HL-60 (cell line): ENCODE measurements at regions not wholly inside any gene's neighbourhood (a gene's known extent, or its start where the extent isn't known, plus 50 kb on each side); places are given as distances from the start of the nearest gene placed in this dataset.

Experiments
- DNase-seq, 2 experiments: peaks; one replicate each; pipeline ENCODE4 v3.0.0-alpha.2; 2010 to 2020; ENCODE audit warnings: low read depth in 1 of 2, low spot score in 1 of 2
- H3K27ac ChIP-seq: fragments of 250-450 bp; sonication (Bioruptor Pico); replicated peaks from 2 replicates; pipeline ENCODE4 v1.5.1; 2020; ENCODE audit warnings: mild to moderate bottlenecking, moderate library complexity
- H3K27me3 ChIP-seq: fragments of 250-450 bp; sonication (Bioruptor Pico); 2 replicates; pipeline ENCODE4 v1.5.1; 2021; ENCODE audit warnings: mild to moderate bottlenecking, moderate library complexity; ENCODE audit not compliant: insufficient read depth, poor library complexity, severe bottlenecking
- H3K4me3 ChIP-seq: replicated peaks from 2 replicates; pipeline ENCODE4 v1.5.1; 2011; ENCODE audit warnings: mild to moderate bottlenecking, control low read depth, low read length; ENCODE audit not compliant: insufficient read depth
- GABPA ChIP-seq: IDR thresholded peaks from 2 replicates; pipeline ENCODE4 v1.6.1; 2012; ENCODE audit warnings: low read depth
- POLR2AphosphoS5 ChIP-seq: IDR thresholded peaks from 2 replicates; pipeline ENCODE4 v1.6.1; 2012; ENCODE audit warnings: low read depth
- SPI1 ChIP-seq: IDR thresholded peaks from 2 replicates; pipeline ENCODE4 v1.6.1; 2012; ENCODE audit warnings: low read depth, mild to moderate bottlenecking, borderline replicate concordance
- TF ChIP-seq, protein P1 (sequence below): IDR thresholded peaks from one replicate; pipeline ENCODE4 v1.5.1; 2011; ENCODE audit warnings: low read length, control low read depth, inconsistent platforms; ENCODE audit not compliant: insufficient read depth
- TF ChIP-seq, protein P2 (sequence below): IDR thresholded peaks from 2 replicates; pipeline ENCODE4 v1.6.1; 2012; ENCODE audit warnings: low read depth; ENCODE audit not compliant: insufficient replicate concordance

DNA sequence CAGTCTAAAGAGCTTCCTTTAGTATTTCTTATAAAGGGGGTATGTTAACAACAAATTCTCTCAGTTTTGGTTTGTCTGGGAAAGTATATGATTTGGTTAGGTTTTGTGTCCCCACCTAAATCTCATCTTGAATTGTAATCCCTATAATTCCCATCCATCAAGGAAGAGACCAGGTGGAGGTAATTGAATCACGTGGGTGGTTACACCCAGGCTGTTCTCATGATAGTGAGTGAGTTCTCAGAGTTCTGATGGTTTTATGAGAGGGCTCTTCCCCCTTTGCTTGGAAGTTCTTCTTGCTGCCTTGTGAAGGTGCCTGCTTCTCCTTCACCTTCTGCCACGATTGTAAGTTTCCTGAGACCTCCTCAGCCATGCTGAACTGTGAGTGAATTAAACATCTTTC is 109.1 kb downstream of the MACIR start:
- Histone ChIP-seq H3K27me3 (no peaks in the 10 kb centered on the region), H3K4me3 (no peak overlapping the region), H3K27ac (no peak overlapping the region)
- TF ChIP-seq, protein P1, sequence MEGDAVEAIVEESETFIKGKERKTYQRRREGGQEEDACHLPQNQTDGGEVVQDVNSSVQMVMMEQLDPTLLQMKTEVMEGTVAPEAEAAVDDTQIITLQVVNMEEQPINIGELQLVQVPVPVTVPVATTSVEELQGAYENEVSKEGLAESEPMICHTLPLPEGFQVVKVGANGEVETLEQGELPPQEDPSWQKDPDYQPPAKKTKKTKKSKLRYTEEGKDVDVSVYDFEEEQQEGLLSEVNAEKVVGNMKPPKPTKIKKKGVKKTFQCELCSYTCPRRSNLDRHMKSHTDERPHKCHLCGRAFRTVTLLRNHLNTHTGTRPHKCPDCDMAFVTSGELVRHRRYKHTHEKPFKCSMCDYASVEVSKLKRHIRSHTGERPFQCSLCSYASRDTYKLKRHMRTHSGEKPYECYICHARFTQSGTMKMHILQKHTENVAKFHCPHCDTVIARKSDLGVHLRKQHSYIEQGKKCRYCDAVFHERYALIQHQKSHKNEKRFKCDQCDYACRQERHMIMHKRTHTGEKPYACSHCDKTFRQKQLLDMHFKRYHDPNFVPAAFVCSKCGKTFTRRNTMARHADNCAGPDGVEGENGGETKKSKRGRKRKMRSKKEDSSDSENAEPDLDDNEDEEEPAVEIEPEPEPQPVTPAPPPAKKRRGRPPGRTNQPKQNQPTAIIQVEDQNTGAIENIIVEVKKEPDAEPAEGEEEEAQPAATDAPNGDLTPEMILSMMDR = no peak
- TF ChIP-seq SPI1 (no peak), GABPA (no peak), POLR2AphosphoS5 (no peak)
- TF ChIP-seq, protein P2, sequence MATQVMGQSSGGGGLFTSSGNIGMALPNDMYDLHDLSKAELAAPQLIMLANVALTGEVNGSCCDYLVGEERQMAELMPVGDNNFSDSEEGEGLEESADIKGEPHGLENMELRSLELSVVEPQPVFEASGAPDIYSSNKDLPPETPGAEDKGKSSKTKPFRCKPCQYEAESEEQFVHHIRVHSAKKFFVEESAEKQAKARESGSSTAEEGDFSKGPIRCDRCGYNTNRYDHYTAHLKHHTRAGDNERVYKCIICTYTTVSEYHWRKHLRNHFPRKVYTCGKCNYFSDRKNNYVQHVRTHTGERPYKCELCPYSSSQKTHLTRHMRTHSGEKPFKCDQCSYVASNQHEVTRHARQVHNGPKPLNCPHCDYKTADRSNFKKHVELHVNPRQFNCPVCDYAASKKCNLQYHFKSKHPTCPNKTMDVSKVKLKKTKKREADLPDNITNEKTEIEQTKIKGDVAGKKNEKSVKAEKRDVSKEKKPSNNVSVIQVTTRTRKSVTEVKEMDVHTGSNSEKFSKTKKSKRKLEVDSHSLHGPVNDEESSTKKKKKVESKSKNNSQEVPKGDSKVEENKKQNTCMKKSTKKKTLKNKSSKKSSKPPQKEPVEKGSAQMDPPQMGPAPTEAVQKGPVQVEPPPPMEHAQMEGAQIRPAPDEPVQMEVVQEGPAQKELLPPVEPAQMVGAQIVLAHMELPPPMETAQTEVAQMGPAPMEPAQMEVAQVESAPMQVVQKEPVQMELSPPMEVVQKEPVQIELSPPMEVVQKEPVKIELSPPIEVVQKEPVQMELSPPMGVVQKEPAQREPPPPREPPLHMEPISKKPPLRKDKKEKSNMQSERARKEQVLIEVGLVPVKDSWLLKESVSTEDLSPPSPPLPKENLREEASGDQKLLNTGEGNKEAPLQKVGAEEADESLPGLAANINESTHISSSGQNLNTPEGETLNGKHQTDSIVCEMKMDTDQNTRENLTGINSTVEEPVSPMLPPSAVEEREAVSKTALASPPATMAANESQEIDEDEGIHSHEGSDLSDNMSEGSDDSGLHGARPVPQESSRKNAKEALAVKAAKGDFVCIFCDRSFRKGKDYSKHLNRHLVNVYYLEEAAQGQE = no peak
- DNase-seq = no peak

DNA sequence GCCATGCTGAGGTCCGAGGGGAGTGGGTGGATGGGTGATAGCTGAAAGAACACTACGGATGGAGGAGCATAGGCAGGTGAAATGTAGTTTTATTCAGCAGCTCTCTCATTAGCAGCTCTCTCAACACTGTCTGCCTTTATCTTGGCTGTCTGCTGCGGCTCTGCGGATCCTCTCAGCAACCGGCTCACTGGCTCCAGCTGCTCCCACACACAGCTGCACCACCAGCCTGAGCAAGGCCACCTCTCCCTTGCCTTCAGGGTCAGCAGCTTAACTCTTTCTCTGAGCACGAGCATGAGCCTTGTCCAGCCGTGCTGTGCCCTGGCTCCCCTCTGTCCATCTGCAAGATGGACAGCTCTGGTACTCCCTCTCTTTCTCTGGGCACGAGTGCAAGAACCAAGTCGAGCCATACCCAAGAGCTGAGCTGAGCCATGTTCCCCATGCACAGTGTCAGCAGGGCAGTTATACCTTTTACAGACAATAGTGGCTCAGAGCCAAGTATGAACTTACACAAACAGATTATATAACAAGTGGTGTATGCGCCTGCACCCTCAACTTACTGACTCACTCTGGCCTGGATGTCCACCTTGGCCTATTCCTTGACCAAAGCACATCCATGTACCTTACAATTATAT is 108.5 kb downstream of the MACIR start:
- TF ChIP-seq, protein P1 = no peak
- TF ChIP-seq POLR2AphosphoS5 (no peak), GABPA (no peak), SPI1 (no peak)
- TF ChIP-seq, protein P2 = no peak
- no peak overlapping the region for H3K27ac ChIP-seq
- no peak for DNase-seq
- no peak overlapping the region for H3K4me3 ChIP-seq
- H3K27me3 ChIP-seq = no peaks in the 10 kb centered on the region

DNA sequence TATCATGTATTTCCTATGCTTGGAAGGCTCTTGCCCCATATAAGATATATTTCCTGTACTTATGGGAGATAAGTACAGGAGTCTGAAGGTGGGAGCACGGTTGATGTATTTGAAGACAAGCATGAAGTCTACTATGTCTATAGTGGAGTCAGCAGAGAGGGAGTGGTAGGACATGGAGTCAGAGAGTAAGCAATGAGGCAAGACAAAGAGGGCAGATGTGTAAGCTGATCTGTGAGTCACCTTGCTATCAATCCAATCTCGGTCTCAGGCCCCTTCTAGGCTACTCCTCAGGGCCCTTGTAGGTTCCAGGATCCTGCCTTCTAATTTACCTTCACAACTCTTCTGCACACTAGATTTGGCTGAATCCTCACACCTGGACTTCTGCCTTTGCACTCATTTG is 105.5 kb downstream of the MACIR start:
- DNase-seq = no peak
- TF ChIP-seq POLR2AphosphoS5 (no peak), GABPA (no peak)
- TF ChIP-seq, protein P2 = no peak
- H3K27ac ChIP-seq = no peak overlapping the region
- H3K4me3 ChIP-seq = no peak overlapping the region
- no peaks in the 10 kb centered on the region for H3K27me3 ChIP-seq
